IMR-90 (cell line): ENCODE measurements at regions not wholly inside any gene's neighbourhood (a gene's known extent, or its start where the extent isn't known, plus 50 kb on each side); places are given as distances from the start of the nearest gene placed in this dataset.

ENCODE experiments used
- ATAC-seq: fragments of 200-7000 bp; cut with Tn5 transposase; 2 replicates; pipeline ENCODE4 v1.9.1; 2020; ENCODE audit warnings: low read depth, mild to moderate bottlenecking, moderate library complexity
- BruUV-seq: library from RNA; stranded (reverse); fragments of 400-500 nt; replicated peaks from 2 replicates; lab custom pipeline; 2021; lab: Mats Ljungman, UMichigan
- CTCF ChIA-PET: fragments of 300-600 bp; formaldehyde crosslinking; extraction: SDS; loops from one replicate; lab custom pipeline; 2021; ENCODE audit warnings: antibody characterized with exemption; lab: Yijun Ruan, JAX
- POLR2A ChIA-PET: fragments of 300-600 bp; sonication (Branson Sonifier 250); formaldehyde crosslinking; loops from one replicate; lab custom pipeline; 2022; ENCODE audit warnings: antibody characterized with exemption; ENCODE audit not compliant: unreplicated experiment; lab: Charles Lee
- DNase-seq: peaks from one replicate; pipeline ENCODE4 v3.0.0; 2013
- H2AFZ ChIP-seq: replicated peaks from 2 replicates; pipeline ENCODE3; 2013; ENCODE audit warnings: low read length, mild to moderate bottlenecking; ENCODE audit not compliant: poor library complexity
- H2AK5ac ChIP-seq: 2 replicates; pipeline ENCODE4 v1.6.1; 2013; ENCODE audit warnings: low read depth, low read length, inconsistent platforms
- H2AK9ac ChIP-seq: replicated peaks from 2 replicates; pipeline ENCODE3; 2013; ENCODE audit warnings: mild to moderate bottlenecking, low read depth, low read length, moderate library complexity; ENCODE audit not compliant: poor library complexity
- H2BK120ac ChIP-seq: 2 replicates; pipeline ENCODE4 v1.6.1; 2013; ENCODE audit warnings: low read depth, low read length, inconsistent platforms
- H2BK15ac ChIP-seq: 3 replicates; pipeline ENCODE4 v1.6.1; 2013; ENCODE audit warnings: low read depth, low read length, inconsistent platforms
- H2BK20ac ChIP-seq: 2 replicates; pipeline ENCODE4 v1.6.1; 2013; ENCODE audit warnings: low read depth, mild to moderate bottlenecking, inconsistent platforms, low read length, moderate library complexity
- H2BK5ac ChIP-seq: 2 replicates; pipeline ENCODE4 v1.6.1; 2013; ENCODE audit warnings: mild to moderate bottlenecking, low read depth, low read length, inconsistent platforms; ENCODE audit not compliant: poor library complexity, severe bottlenecking
- H3K14ac ChIP-seq: replicated peaks from 2 replicates; pipeline ENCODE4 v1.6.1; 2013; ENCODE audit warnings: low read depth, low read length, inconsistent platforms
- H3K18ac ChIP-seq: 2 replicates; pipeline ENCODE4 v1.6.1; 2013; ENCODE audit warnings: low read depth, low read length, control low read depth
- H3K23ac ChIP-seq: 2 replicates; pipeline ENCODE4 v1.6.1; 2013; ENCODE audit warnings: low read depth, low read length, inconsistent platforms
- H3K27ac ChIP-seq: 2 replicates; pipeline ENCODE4 v1.5.1; 2013; ENCODE audit warnings: mild to moderate bottlenecking, control low read depth, low read length; ENCODE audit not compliant: insufficient read depth
- H3K27me3 ChIP-seq: 2 replicates; pipeline ENCODE4 v1.6.1; 2013; ENCODE audit warnings: low read length; ENCODE audit not compliant: control insufficient read depth, insufficient read depth
- H3K36me3 ChIP-seq: 2 replicates; pipeline ENCODE4 v1.6.1; 2013; ENCODE audit warnings: low read length, mixed read lengths; ENCODE audit not compliant: control insufficient read depth, insufficient read depth
- H3K4ac ChIP-seq: 2 replicates; pipeline ENCODE4 v1.6.1; 2013; ENCODE audit warnings: low read depth, low read length, inconsistent platforms
- H3K4me1 ChIP-seq: 2 replicates; pipeline ENCODE4 v1.6.1; 2013; ENCODE audit warnings: low read length, mixed read lengths; ENCODE audit not compliant: control insufficient read depth, insufficient read depth
- H3K4me2 ChIP-seq: 2 replicates; pipeline ENCODE4 v1.6.1; 2013; ENCODE audit warnings: low read depth, mild to moderate bottlenecking, control low read depth, low read length, moderate library complexity
- H3K4me3 ChIP-seq: 2 replicates; pipeline ENCODE4 v1.5.1; 2013; ENCODE audit warnings: low read depth, mild to moderate bottlenecking, control low read depth, low read length, moderate library complexity; ENCODE audit not compliant: insufficient read depth
- H3K56ac ChIP-seq: 2 replicates; pipeline ENCODE4 v1.6.1; 2013; ENCODE audit warnings: low read length, inconsistent platforms; ENCODE audit not compliant: insufficient read depth; ENCODE audit errors: extremely low read depth
- H3K79me1 ChIP-seq, 2 experiments: 2 replicates each; pipeline ENCODE4 v1.6.1; 2013; ENCODE audit warnings: low read length in 2 of 2, inconsistent platforms in 1 of 2, low read depth in 1 of 2
- H3K9ac ChIP-seq: 2 replicates; pipeline ENCODE4 v1.6.1; 2013; ENCODE audit warnings: low read depth, low read length, control low read depth
- H3K9me1 ChIP-seq: 2 replicates; pipeline ENCODE4 v1.6.1; 2013; ENCODE audit warnings: low read length, inconsistent platforms; ENCODE audit not compliant: insufficient read depth
- H3K9me3 ChIP-seq: 2 replicates; pipeline ENCODE4 v1.6.1; 2013; ENCODE audit warnings: low read length; ENCODE audit not compliant: control insufficient read depth, insufficient read depth
- H4K20me1 ChIP-seq: 2 replicates; pipeline ENCODE4 v1.6.1; 2013; ENCODE audit warnings: low read length, inconsistent platforms; ENCODE audit not compliant: insufficient read depth
- H4K5ac ChIP-seq: 2 replicates; pipeline ENCODE4 v1.6.1; 2013; ENCODE audit warnings: mild to moderate bottlenecking, low read depth, low read length, control low read depth
- H4K8ac ChIP-seq, 2 experiments: 2 replicates each; pipeline ENCODE4 v1.6.1; 2013; ENCODE audit warnings: low read depth in 2 of 2, low read length in 2 of 2, control low read depth in 1 of 2, inconsistent platforms in 1 of 2
- H4K91ac ChIP-seq: 2 replicates; pipeline ENCODE4 v1.6.1; 2013; ENCODE audit warnings: low read depth, low read length, inconsistent platforms; ENCODE audit not compliant: insufficient read depth
- CEBPB ChIP-seq: IDR thresholded peaks from 2 replicates; pipeline ENCODE4 v1.6.1; 2012; ENCODE audit warnings: low read depth, low read length, improper control_type of control experiment
- MAFK ChIP-seq: IDR thresholded peaks from 2 replicates; pipeline ENCODE4 v1.6.1; 2012; ENCODE audit warnings: low read depth, low read length, improper control_type of control experiment
- SMC3 ChIP-seq: fragments of 150-350 bp; IDR thresholded peaks from 2 replicates; pipeline ENCODE4 v1.6.1; 2016; ENCODE audit warnings: low read depth, mild to moderate bottlenecking, antibody characterized with exemption, low read length, moderate library complexity
- WGBS, 2 experiments: methylation state at CpG; one replicate each; pipeline versions ENCODE4 v1.1.5 to v1.1.7; 2013; ENCODE audit warnings: missing lambda C conversion rate in 2 of 2; ENCODE audit not compliant: insufficient read length in 1 of 2; ENCODE audit errors: extremely low coverage in 2 of 2; 5-methylcytosine and 5-hydroxymethylcytosine counted together
- dilution Hi-C: fragments of 300-500 bp; cut with HindIII; formaldehyde crosslinking; loops from one replicate; pipeline ENCODE4 v1.14.3; 2018; ENCODE audit warnings: low sequenced_read_pairs; ENCODE audit not compliant: unreplicated experiment
- in situ Hi-C: fragments of 300-500 bp; cut with MboI; formaldehyde crosslinking; loops from 3 replicates; pipeline ENCODE4 v1.14.3; 2019; ENCODE audit warnings: low sequenced_read_pairs, inconsistent platforms, mixed read lengths
- intact Hi-C: fragments of 100-400 bp; cut with micrococcal nuclease; formaldehyde crosslinking; loops from 2 replicates; pipeline ENCODE4 v1.10.0; 2022

GRCh38 chr4:36467670-36468069 lies 186.3 kb downstream of the DTHD1 start:
- Histone ChIP-seq H2AK9ac (no peak overlapping the region), H2BK15ac (no peak overlapping the region), H4K5ac (no peak overlapping the region), H2BK5ac (no peak overlapping the region), H3K9ac (no peak overlapping the region), H4K20me1 (no peaks in the 10 kb centered on the region), H2AFZ (no peak overlapping the region), H3K9me1 (no peaks in the 10 kb centered on the region), H3K27me3 (no peaks in the 10 kb centered on the region), H2AK5ac (no peak overlapping the region), H3K4ac (no peak overlapping the region), H2BK20ac (no peak overlapping the region), H3K4me3 (no peak overlapping the region), H3K4me2 (no peak overlapping the region), H2BK120ac (no peak overlapping the region), H3K79me1 (no peaks in the 10 kb centered on the region), H3K9me3 (peaks cover 4% of the 10 kb centered on the region; the same call in 1 of the 2 replicates), H3K14ac (no peak overlapping the region), H3K27ac (no peak overlapping the region), H3K56ac (no peak overlapping the region), H3K18ac (no peak overlapping the region), H3K23ac (no peak overlapping the region), H3K4me1 (no peaks in the 10 kb centered on the region), H3K36me3 (no peaks in the 10 kb centered on the region), H4K8ac (no peak overlapping the region), H4K91ac (no peak overlapping the region)
- in situ Hi-C loops = no loop called here
- ChIA-PET POLR2A (no interaction called here), CTCF (no interaction called here)
- no TSS peak for BruUV-seq
- dilution Hi-C loops = no loop called here
- DNase-seq = no peak
- no peak for ATAC-seq
- intact Hi-C loops = no loop called here
- WGBS, 2 experiments = no CpG with 5 or more reads among the region's 2 CpGs
- TF ChIP-seq MAFK (peak; percentile 37; the same call in 1 of the 2 replicates), SMC3 (no peak), CEBPB (no peak)
